ENCODE measurements at regions not wholly inside any gene's neighbourhood (a gene's known extent, or its start where the extent isn't known, plus 50 kb on each side); places are given as distances from the start of the nearest gene placed in this dataset.
"Not testable (repeated sequence)": the region's sequence is repeated elsewhere in the genome, so short reads cannot be mapped to it uniquely, and the experiment has no call there.

DNA sequence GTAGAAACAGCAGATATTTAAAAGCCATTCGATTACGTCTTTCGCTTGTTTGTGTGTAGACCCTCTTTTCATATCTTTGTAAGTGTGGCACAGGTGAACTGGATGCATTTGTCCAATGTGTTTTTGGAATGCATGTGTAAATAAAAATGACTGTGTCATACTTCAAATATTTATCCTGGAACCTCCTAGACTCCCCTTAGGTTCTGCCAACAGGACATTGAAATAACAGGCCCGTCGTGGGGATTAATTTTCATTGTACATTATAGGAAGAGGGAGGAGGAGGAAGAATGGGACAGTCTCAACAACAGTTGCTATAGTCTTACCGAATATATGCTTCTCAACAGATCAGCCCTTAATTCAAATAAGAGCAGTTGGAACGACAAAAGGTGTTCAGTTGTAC lies 95.8 kb downstream of the PRKAB2 start:
- H3K9me3 ChIP-seq (ENCODE audit: severe bottlenecking): peaks cover 50% of the 10 kb centered on the region
- TF ChIP-seq, protein P1, sequence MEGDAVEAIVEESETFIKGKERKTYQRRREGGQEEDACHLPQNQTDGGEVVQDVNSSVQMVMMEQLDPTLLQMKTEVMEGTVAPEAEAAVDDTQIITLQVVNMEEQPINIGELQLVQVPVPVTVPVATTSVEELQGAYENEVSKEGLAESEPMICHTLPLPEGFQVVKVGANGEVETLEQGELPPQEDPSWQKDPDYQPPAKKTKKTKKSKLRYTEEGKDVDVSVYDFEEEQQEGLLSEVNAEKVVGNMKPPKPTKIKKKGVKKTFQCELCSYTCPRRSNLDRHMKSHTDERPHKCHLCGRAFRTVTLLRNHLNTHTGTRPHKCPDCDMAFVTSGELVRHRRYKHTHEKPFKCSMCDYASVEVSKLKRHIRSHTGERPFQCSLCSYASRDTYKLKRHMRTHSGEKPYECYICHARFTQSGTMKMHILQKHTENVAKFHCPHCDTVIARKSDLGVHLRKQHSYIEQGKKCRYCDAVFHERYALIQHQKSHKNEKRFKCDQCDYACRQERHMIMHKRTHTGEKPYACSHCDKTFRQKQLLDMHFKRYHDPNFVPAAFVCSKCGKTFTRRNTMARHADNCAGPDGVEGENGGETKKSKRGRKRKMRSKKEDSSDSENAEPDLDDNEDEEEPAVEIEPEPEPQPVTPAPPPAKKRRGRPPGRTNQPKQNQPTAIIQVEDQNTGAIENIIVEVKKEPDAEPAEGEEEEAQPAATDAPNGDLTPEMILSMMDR (IDR thresholded peaks at IDR 0.05; ENCODE audit: low read depth, low read length): no peak
- H3K27me3 ChIP-seq (ENCODE audit: insufficient read depth, low read depth, severe bottlenecking): peaks cover 99% of the 10 kb centered on the region
- no peak overlapping the region for H3K4me3 ChIP-seq (ENCODE audit: low read depth, low read length)
- no peak for DNase-seq
- H3K27ac ChIP-seq: no peak overlapping the region
- H3K36me3 ChIP-seq: no peaks in the 10 kb centered on the region

DNA sequence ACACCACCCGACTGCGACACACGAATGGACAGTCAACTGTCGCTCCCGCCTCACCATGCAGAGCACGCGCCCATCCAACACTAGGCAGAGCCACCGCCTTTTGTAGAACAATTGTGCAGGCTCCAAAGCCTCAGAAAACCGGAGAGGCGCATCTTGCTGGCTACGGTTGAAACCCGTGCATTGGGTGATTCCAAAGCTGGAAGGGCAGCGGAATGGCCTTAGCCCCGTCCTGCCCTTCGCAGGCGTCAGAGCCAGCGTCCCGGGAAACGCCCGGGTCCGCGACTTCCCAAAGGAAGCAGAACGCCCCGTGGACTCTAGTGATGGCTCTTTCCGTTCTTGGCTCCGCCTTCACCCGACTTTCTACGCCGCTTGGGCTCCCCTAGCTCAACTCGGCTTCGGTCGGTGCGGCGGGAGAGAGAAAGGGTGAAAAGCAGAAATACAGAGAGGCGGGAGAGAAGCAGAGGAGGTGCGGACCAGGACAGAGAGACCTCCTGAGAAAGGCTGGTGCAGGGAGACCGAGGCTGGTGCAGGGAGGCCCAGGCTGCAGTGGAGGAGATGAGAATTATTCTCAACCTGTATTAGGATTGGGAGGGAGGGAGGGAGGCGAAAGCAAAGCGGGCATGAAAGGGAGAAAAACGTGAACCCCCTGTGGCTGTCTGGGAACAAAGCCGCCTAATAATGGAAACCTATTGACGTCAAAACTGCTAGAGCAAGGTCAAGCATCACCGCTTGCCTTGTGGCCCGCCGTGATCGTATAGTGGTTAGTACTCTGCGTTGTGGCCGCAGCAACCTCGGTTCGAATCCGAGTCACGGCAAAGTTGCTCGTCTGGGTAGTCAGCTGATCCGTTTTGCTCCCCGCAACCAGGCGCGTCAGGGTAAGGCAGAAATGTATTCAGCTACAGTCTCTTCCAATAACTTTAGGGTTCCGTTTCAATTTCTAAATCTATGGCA lies 99.5 kb downstream of the PRKAB2 start:
- peaks cover 85% of the 10 kb centered on the region for H3K27me3 ChIP-seq (ENCODE audit: insufficient read depth, low read depth, severe bottlenecking)
- H3K36me3 ChIP-seq: no peaks in the 10 kb centered on the region
- TF ChIP-seq, protein P1 (IDR thresholded peaks at IDR 0.05; ENCODE audit: low read depth, low read length): no peak
- no peak for DNase-seq
- H3K27ac ChIP-seq: no peak overlapping the region
- H3K4me3 ChIP-seq (ENCODE audit: low read depth, low read length): no peak overlapping the region
- H3K9me3 ChIP-seq (ENCODE audit: severe bottlenecking): peaks cover 49% of the 10 kb centered on the region

DNA sequence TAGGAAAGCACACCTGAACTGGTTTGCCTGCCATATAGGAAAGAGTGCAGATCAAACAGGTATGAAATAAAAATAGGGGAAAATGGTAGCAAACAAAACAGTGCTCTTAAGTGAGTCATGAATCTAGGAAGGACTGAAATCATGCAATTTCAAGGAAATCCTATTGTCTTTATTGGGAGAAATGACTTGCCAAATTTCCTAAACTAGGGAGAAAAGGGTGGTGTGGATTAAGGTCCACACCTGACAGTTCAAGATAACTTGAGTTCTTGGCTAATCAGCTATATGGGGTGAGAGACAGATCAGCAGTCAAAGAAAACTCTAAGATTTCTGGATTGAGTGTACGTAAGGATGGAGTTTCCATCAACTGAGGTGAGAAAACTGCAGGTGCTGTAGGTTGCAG lies 101.1 kb downstream of the PRKAB2 start:
- H3K4me3 ChIP-seq (ENCODE audit: low read depth, low read length): no peak overlapping the region
- DNase-seq: no peak
- TF ChIP-seq, protein P1 (IDR thresholded peaks at IDR 0.05; ENCODE audit: low read depth, low read length): no peak
- no peaks in the 10 kb centered on the region for H3K36me3 ChIP-seq
- H3K9me3 ChIP-seq (ENCODE audit: severe bottlenecking): peaks cover 33% of the 10 kb centered on the region
- no peak overlapping the region for H3K27ac ChIP-seq
- peaks cover 77% of the 10 kb centered on the region for H3K27me3 ChIP-seq (ENCODE audit: insufficient read depth, low read depth, severe bottlenecking)

DNA sequence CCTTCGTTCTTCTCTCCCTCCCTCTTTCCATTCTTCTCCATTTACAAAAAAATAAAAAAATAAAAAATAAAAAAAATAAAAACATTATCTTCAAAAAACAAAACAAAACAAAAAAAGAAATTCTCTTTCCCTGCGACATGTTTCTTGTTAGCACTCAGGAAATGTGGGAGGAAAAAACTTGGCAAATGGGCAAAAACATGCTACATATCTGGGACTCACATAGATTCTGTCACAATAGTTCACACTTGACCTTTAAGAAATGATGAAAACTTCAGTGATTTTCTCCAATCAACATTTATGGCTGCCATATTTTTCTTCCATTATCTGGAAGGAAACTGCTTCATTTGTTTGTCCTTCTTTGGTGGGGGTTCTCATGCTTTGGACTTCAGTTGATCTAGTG lies 109.3 kb downstream of the PRKAB2 start:
- no peak for DNase-seq
- TF ChIP-seq, protein P1 (IDR thresholded peaks at IDR 0.05; ENCODE audit: low read depth, low read length): no peak
- H3K9me3 ChIP-seq (ENCODE audit: severe bottlenecking): peaks cover 51% of the 10 kb centered on the region

DNA sequence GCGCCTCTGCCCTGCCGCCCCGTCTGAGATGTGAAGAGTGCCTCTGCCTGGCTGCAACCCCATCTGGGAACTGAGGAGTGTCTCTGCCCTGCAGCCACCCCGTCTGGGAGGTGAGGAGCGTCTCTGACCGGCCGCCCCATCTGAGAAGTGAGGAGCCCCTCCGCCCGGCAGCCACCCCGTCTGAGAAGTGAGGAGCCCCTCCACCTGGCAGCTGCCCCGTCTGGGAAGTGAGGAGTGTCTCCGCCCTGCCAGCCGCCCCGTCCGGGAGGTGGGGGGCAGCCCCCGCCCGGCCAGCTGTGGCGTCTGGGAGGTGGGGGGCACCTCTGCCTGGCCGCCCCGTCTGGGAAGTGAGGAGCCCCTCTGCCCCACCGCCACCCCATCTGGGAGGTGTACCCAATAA lies 110.4 kb downstream of the PRKAB2 start:
- H3K27ac ChIP-seq; DNase-seq; H3K36me3 ChIP-seq; H3K4me3 ChIP-seq (ENCODE audit: low read depth, low read length): not testable (repeated sequence)
- peaks cover 54% of the 10 kb centered on the region for H3K9me3 ChIP-seq (ENCODE audit: severe bottlenecking)
- peaks cover 51% of the 10 kb centered on the region for H3K27me3 ChIP-seq (ENCODE audit: insufficient read depth, low read depth, severe bottlenecking)

More for the DNA sequence above, 109.3 kb downstream of the PRKAB2 start:
- Histone ChIP-seq H3K36me3 (no peaks in the 10 kb centered on the region), H3K27ac (no peak overlapping the region), H3K4me3 (ENCODE audit: low read depth, low read length) (no peak overlapping the region), H3K27me3 (ENCODE audit: insufficient read depth, low read depth, severe bottlenecking) (peaks cover 49% of the 10 kb centered on the region)

DNA sequence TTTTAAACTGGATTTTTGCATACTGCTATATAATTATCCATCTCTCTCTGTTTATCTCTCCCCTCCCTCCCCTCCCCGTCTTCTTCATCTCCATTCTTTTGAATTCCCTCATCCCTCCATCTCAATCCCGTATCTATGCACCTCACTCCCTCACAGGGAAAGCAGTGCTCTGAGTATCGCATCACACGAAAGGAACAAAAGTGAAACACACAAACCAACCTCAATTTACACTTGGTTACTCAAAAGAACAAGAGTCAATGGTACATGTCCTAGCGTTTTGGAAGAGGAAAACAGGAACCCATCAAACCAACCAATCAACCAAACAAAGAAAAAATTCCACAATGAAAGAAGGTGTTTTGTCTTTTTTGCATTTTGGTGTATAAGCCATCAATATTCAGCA lies 115.1 kb downstream of the NBPF12 start:
- Histone ChIP-seq H3K36me3 (no peaks in the 10 kb centered on the region), H3K27me3 (ENCODE audit: insufficient read depth, low read depth, severe bottlenecking) (peaks cover 38% of the 10 kb centered on the region), H3K27ac (no peak overlapping the region), H3K9me3 (ENCODE audit: severe bottlenecking) (peaks cover 2% of the 10 kb centered on the region), H3K4me3 (ENCODE audit: low read depth, low read length) (no peak overlapping the region)
- TF ChIP-seq, protein P1 (IDR thresholded peaks at IDR 0.05; ENCODE audit: low read depth, low read length): no peak
- no peak for DNase-seq

Data from WERI-Rb-1 (cell line).